OCI-LY3 (cell line): ENCODE measurements at regions not wholly inside any gene's neighbourhood (a gene's known extent, or its start where the extent isn't known, plus 50 kb on each side); places are given as distances from the start of the nearest gene placed in this dataset.

Source experiments
- EZH2phosphoT487 ChIP-seq: fragments of 200-600 bp; shearing (Covaris generic); IDR thresholded peaks from 2 replicates; pipeline ENCODE4 v1.6.1; 2018; ENCODE audit warnings: antibody characterized with exemption, mixed run types, low read depth
- TF ChIP-seq, protein P1 (sequence below): fragments of 200-600, 300-600 bp; sonication (generic); IDR thresholded peaks from 2 replicates; pipeline ENCODE4 v1.5.1; 2014; ENCODE audit warnings: antibody characterized with exemption, low read length, low read depth

DNA sequence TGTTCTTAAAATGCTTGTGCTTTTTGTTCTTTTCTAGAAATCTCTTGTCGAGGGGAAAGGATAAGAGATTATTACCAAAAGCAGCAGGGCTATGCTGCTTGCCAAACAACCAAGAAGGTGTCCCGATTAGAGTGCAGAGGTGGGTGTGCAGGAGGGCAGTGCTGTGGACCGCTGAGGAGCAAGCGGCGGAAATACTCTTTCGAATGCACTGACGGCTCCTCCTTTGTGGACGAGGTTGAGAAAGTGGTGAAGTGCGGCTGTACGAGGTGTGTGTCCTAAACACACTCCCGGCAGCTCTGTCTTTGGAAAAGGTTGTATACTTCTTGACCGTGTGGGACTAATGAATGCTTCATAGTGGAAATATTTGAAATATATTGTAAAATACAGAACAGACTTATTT, 81.5 kb upstream of the PACRGL start:
- TF ChIP-seq, protein P1, sequence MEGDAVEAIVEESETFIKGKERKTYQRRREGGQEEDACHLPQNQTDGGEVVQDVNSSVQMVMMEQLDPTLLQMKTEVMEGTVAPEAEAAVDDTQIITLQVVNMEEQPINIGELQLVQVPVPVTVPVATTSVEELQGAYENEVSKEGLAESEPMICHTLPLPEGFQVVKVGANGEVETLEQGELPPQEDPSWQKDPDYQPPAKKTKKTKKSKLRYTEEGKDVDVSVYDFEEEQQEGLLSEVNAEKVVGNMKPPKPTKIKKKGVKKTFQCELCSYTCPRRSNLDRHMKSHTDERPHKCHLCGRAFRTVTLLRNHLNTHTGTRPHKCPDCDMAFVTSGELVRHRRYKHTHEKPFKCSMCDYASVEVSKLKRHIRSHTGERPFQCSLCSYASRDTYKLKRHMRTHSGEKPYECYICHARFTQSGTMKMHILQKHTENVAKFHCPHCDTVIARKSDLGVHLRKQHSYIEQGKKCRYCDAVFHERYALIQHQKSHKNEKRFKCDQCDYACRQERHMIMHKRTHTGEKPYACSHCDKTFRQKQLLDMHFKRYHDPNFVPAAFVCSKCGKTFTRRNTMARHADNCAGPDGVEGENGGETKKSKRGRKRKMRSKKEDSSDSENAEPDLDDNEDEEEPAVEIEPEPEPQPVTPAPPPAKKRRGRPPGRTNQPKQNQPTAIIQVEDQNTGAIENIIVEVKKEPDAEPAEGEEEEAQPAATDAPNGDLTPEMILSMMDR, result no peak
- no peak for TF ChIP-seq EZH2phosphoT487
